PC-3 (cell line): ENCODE measurements at regions not wholly inside any gene's neighbourhood (a gene's known extent, or its start where the extent isn't known, plus 50 kb on each side); places are given as distances from the start of the nearest gene placed in this dataset.

Source experiments
- EZH2 ChIP-seq: fragments of 300-600 bp; sonication (generic); IDR thresholded peaks from one replicate; pipeline ENCODE4 v1.6.1; 2017; ENCODE audit warnings: antibody characterized with exemption, mild to moderate bottlenecking, low read length; ENCODE audit not compliant: unreplicated experiment
- EZH2phosphoT487 ChIP-seq: fragments of 300-600 bp; sonication (generic); IDR thresholded peaks from 2 replicates; pipeline ENCODE4 v1.6.1; 2018; ENCODE audit warnings: mild to moderate bottlenecking, antibody characterized with exemption, low read length, borderline replicate concordance
- TF ChIP-seq, protein P1 (sequence below): fragments of 300-600 bp; sonication (generic); conservative IDR thresholded peaks from 2 replicates; pipeline ENCODE4 v1.5.1; 2017; ENCODE audit warnings: antibody characterized with exemption, low read depth, mild to moderate bottlenecking, low read length

DNA sequence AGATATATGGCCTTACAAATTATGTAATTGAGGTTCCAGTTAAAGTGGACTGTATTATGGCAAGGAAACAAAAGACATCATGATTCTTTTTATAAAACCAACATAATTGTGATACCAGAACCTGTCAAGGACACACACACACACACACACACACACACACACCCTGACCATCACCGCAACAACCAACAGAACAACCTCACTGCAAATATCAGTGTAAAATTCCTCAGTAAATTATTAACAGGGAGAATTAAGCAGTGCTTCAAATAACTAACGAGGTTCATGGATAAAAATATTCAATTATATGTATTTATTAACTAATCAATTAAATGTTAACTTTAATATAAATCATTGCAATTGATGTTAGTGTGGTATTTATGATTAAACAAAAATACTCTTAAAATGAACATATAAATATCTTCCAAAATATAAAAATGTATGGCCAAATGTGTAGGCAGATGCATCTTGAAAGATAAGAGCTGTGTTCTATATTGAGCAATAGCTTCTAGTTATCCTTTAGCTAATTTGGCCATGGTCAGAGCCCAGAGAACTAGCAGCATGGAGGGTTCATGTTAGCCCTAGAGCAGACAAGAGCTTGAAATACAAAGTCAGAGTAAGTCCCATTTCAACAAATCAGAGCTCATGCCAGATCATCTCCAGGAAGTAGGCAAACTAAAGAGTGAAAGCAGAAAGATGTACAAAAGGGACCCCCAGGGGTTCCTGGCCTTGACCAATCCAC lies 280.5 kb upstream of the ADAMTS16 start:
- TF ChIP-seq, protein P1, sequence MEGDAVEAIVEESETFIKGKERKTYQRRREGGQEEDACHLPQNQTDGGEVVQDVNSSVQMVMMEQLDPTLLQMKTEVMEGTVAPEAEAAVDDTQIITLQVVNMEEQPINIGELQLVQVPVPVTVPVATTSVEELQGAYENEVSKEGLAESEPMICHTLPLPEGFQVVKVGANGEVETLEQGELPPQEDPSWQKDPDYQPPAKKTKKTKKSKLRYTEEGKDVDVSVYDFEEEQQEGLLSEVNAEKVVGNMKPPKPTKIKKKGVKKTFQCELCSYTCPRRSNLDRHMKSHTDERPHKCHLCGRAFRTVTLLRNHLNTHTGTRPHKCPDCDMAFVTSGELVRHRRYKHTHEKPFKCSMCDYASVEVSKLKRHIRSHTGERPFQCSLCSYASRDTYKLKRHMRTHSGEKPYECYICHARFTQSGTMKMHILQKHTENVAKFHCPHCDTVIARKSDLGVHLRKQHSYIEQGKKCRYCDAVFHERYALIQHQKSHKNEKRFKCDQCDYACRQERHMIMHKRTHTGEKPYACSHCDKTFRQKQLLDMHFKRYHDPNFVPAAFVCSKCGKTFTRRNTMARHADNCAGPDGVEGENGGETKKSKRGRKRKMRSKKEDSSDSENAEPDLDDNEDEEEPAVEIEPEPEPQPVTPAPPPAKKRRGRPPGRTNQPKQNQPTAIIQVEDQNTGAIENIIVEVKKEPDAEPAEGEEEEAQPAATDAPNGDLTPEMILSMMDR, result no peak
- TF ChIP-seq EZH2 (no peak), EZH2phosphoT487 (no peak)
